ENCODE measurements at regions not wholly inside any gene's neighbourhood (a gene's known extent, or its start where the extent isn't known, plus 50 kb on each side); places are given as distances from the start of the nearest gene placed in this dataset.
"Not testable (repeated sequence)": the region's sequence is repeated elsewhere in the genome, so short reads cannot be mapped to it uniquely, and the experiment has no call there.

DNA sequence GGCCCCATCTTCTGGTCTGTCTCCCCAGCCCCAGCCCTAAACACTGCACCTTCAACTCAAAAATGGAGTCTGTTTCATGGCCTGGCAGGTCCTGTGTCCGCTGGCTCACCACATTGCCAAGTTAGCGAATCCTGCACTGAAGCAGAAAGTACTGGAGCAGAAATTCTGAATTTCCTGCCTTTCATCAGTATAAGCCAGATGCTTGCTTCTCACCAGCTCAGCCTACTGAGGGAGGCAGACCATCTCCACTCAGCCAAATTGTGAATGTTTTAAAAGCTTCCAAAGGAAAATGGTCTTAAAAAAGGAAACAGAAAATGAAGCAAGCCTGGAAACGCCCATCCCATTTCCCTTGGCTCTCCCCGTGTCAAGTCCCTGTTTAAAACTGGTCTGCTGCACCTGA is 157.8 kb downstream of the C1D start:
- TF ChIP-seq, protein P1, sequence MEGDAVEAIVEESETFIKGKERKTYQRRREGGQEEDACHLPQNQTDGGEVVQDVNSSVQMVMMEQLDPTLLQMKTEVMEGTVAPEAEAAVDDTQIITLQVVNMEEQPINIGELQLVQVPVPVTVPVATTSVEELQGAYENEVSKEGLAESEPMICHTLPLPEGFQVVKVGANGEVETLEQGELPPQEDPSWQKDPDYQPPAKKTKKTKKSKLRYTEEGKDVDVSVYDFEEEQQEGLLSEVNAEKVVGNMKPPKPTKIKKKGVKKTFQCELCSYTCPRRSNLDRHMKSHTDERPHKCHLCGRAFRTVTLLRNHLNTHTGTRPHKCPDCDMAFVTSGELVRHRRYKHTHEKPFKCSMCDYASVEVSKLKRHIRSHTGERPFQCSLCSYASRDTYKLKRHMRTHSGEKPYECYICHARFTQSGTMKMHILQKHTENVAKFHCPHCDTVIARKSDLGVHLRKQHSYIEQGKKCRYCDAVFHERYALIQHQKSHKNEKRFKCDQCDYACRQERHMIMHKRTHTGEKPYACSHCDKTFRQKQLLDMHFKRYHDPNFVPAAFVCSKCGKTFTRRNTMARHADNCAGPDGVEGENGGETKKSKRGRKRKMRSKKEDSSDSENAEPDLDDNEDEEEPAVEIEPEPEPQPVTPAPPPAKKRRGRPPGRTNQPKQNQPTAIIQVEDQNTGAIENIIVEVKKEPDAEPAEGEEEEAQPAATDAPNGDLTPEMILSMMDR (IDR thresholded peaks at IDR 0.05; ENCODE audit: insufficient read depth, low read depth, low read length, missing control alignments), result no peak
- no peak overlapping the region for H3K4me3 ChIP-seq (ENCODE audit: low read length)
- no peak for DNase-seq (ENCODE audit: low read depth)

DNA sequence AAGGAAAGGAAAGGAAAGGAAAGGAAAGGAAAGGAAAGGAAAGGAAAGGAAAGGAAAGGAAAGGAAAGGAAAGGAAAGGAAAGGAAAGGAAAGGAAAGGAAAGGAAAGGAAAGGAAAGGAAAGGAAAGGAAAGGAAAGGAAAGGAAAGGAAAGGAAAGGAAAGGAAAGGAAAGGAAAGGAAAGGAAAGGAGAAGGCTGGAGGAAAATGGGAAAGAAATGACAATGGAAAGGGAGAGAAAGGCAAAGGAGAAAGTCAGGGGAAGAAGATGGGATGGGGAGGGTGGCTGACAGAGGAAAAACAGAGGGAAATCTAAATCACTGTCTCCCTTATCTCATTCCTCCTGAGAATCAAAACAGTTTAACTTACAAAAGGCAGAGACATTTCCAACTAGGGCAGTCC is 156.3 kb downstream of the C1D start:
- not testable (repeated sequence) for DNase-seq (ENCODE audit: low read depth)

DNA sequence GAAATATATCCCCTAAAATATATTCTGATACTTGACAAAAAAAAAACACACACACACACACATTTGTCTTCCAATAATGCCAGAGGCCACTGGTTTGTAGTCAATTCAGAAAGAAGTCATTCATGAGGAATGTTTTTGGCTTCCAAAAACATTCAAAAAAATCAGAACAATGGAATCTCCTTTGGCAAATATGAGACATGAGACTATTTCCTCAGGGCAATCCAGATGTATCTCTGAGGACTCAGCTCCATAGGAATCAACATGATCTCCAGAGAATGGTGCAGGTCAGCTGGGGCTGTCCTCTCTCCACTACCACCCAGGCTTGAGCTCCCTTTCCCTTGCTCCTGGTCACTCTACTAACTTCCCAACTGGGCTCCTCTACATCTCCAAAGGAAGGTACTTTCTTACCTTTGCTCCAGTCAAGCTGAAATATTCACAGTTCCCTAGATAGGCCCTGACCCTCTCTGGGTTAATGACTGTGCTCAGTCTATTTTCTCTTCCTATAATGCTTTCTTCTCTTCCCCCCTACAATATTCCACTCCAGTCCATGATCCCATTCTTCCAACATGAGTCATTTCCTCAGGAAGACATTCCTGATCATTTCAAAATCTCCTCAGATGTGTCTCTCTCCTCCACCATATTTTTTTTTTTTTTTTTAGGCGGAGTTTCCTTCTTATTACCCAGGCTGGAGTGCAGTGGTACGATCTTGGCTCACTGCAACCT is 145.3 kb downstream of the C1D start:
- TF ChIP-seq, protein P1 (IDR thresholded peaks at IDR 0.05; ENCODE audit: insufficient read depth, low read depth, low read length, missing control alignments), result no peak
- H3K4me3 ChIP-seq (ENCODE audit: low read length), result no peak overlapping the region

More for the DNA sequence above, 156.3 kb downstream of the C1D start:
- not testable (repeated sequence) for H3K4me3 ChIP-seq (ENCODE audit: low read length)

DNA sequence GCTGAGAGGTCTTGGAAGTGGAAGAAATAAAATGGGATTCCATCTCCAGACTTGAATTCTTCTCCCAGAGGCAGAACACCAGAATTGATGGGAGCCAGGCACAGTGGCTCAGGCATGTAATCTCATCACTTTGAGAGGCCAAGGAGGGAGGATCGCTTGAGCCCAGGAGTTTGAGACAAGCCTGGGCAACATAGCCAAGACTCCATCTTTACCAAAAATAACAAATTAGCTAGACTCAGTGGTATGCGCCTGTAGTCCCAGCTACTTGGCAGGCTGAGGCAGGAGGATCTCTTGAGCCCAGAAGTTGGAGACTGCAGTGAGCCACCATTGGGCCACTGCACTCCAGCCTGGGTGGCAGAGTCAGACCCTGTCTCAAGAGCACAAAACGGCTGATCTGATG is 144.3 kb downstream of the C1D start:
- DNase-seq (ENCODE audit: low read depth), result peak; percentile 31
- TF ChIP-seq, protein P1 (IDR thresholded peaks at IDR 0.05; ENCODE audit: insufficient read depth, low read depth, low read length, missing control alignments), result no peak
- H3K4me3 ChIP-seq (ENCODE audit: low read length), result no peak overlapping the region

More for the DNA sequence above, 145.3 kb downstream of the C1D start:
- peak; percentile 89 for DNase-seq (ENCODE audit: low read depth)

DNA sequence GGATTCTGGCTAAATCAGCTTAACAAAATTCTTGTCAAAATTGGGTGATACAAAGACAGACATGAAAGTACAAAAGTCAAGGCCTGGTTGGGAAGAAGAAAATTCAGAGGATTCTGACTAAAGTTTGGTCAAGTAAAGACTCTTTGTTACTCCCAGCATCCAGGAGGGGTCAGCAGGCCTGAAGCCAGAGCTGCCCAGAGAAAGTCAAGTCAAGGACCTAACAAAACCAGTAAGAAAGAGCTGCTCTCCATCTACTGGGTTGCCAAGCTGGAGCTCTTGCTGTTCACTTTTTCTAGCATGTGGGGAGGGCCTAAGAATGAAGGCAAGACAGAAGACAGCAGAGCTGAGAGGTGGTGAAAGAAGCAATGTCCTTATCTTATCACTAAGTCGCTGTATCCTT is 143.3 kb downstream of the C1D start:
- no peak for DNase-seq (ENCODE audit: low read depth)
- TF ChIP-seq, protein P1 (IDR thresholded peaks at IDR 0.05; ENCODE audit: insufficient read depth, low read depth, low read length, missing control alignments), result no peak
- H3K4me3 ChIP-seq (ENCODE audit: low read length), result no peak overlapping the region

DNA sequence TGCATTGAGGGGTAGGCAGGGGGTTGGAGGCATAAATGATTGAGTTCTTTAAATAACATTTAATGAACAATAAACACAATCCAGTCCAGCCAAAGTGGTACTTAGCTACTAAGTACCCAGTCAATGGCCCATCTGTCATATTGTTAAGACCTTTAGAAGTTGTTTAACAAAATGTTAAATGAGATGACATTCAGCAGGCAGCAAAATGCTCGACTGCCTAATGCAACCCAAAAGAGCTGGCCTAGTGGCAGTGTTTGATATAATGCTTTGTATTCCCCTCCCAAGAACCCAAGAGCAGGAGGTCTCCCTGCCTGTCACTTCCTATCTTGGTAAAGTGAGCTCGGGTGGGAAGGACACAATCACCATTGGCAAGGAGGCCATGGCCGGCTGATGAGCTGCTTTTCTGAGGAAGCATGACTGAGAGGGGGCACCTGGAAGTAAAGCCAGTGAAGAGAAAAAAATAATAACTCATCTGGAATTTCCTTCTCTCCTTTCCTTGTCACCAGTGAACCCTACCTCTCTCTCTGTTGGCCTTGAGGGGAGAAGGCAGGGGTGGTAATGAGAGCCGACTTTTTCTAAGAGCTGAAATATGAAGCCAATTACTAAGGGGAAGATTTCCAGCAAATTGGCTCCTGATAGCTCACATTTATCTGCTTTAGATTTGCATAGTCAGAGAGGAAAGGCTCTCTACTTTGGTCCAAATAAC is 140.6 kb downstream of the C1D start:
- H3K4me3 ChIP-seq (ENCODE audit: low read length), result no peak overlapping the region
- no peak for DNase-seq (ENCODE audit: low read depth)
- TF ChIP-seq, protein P1 (IDR thresholded peaks at IDR 0.05; ENCODE audit: insufficient read depth, low read depth, low read length, missing control alignments), result no peak

DNA sequence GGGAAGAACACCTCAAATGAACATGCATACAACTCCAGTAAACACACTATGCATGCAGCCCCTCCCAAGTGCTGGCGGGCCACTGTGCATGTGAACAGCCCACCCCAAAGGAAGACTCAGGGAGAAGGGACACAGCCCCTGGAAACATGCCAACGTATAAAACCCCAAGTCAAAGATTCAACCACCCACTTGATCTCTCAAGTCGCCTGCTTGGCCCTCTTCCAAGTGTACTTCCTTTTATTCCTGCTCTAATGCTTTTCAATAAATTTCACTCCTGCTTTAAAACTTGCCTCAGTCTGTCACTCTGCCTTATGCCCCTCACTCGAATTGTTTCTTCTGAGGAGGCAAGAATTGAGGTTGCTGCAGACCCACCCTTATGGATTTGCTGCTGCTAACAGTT is 139.1 kb downstream of the C1D start:
- TF ChIP-seq, protein P1 (IDR thresholded peaks at IDR 0.05; ENCODE audit: insufficient read depth, low read depth, low read length, missing control alignments), result no peak
- H3K4me3 ChIP-seq (ENCODE audit: low read length), result no peak overlapping the region
- DNase-seq (ENCODE audit: low read depth), result no peak
